ENCODE measurements at regions not wholly inside any gene's neighbourhood (a gene's known extent, or its start where the extent isn't known, plus 50 kb on each side); places are given as distances from the start of the nearest gene placed in this dataset.

GRCh38 chr4:181507180-181507835 lies 735.9 kb upstream of the TENM3 start:
- TF ChIP-seq, protein P1, sequence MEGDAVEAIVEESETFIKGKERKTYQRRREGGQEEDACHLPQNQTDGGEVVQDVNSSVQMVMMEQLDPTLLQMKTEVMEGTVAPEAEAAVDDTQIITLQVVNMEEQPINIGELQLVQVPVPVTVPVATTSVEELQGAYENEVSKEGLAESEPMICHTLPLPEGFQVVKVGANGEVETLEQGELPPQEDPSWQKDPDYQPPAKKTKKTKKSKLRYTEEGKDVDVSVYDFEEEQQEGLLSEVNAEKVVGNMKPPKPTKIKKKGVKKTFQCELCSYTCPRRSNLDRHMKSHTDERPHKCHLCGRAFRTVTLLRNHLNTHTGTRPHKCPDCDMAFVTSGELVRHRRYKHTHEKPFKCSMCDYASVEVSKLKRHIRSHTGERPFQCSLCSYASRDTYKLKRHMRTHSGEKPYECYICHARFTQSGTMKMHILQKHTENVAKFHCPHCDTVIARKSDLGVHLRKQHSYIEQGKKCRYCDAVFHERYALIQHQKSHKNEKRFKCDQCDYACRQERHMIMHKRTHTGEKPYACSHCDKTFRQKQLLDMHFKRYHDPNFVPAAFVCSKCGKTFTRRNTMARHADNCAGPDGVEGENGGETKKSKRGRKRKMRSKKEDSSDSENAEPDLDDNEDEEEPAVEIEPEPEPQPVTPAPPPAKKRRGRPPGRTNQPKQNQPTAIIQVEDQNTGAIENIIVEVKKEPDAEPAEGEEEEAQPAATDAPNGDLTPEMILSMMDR (conservative IDR thresholded peaks at IDR 0.05): no peak
- no peak for TF ChIP-seq ZFX (IDR thresholded peaks at IDR 0.05)

Data from C4-2B (cell line).